GM20000 (cell line): ENCODE measurements at regions not wholly inside any gene's neighbourhood (a gene's known extent, or its start where the extent isn't known, plus 50 kb on each side); places are given as distances from the start of the nearest gene placed in this dataset.
"Not testable (repeated sequence)": the region's sequence is repeated elsewhere in the genome, so short reads cannot be mapped to it uniquely, and the experiment has no call there.

ENCODE experiments used
- DNase-seq: peaks from one replicate; pipeline ENCODE4 v3.0.0; 2012; ENCODE audit warnings: low spot score
- TF ChIP-seq, protein P1 (sequence below): IDR thresholded peaks from 2 replicates; pipeline ENCODE4 v1.5.1; 2012; ENCODE audit warnings: mild to moderate bottlenecking, control low read depth; ENCODE audit errors: extremely low read depth, missing control alignments

- TF ChIP-seq, protein P1, sequence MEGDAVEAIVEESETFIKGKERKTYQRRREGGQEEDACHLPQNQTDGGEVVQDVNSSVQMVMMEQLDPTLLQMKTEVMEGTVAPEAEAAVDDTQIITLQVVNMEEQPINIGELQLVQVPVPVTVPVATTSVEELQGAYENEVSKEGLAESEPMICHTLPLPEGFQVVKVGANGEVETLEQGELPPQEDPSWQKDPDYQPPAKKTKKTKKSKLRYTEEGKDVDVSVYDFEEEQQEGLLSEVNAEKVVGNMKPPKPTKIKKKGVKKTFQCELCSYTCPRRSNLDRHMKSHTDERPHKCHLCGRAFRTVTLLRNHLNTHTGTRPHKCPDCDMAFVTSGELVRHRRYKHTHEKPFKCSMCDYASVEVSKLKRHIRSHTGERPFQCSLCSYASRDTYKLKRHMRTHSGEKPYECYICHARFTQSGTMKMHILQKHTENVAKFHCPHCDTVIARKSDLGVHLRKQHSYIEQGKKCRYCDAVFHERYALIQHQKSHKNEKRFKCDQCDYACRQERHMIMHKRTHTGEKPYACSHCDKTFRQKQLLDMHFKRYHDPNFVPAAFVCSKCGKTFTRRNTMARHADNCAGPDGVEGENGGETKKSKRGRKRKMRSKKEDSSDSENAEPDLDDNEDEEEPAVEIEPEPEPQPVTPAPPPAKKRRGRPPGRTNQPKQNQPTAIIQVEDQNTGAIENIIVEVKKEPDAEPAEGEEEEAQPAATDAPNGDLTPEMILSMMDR, result no peak
- no peak for DNase-seq
Observed at GRCh38 chr5:39697881-39698280, 273.1 kb upstream of the DAB2 start.

DNA sequence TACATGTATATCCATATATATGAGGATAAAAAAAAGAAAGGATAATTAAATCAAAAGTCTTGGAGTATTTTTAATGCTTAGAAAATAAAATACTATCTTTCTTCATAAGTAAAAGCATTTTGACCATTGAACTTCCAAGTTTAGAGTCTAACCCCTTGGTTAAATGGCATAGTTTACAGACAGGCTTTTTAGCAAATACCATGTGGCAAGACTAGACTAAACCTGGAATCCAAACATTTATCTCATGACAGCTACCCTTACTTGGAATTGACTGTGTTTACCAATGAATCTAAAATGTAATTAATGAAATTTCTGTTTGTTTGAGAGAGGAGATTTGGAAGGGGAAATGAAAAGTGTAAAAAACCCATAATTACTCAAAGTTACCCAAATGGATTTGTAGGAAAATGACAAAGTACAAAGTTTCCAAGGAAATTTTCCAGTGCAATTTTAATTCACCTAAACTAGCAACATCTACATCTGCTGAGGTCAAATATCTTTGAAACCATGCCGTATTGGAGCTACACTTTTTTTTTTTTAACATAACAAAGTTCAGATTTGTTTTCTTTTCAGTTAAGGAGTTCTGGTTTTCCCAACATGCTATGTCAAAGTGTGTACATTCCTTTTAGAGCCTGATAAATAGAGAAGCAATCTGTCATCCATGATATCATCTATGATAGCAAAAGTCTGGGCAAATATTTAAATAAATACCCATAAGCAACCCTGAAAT is 272.1 kb upstream of the DAB2 start:
- TF ChIP-seq, protein P1, result no peak
- no peak for DNase-seq

GRCh38 chr5:39691993-39692392 is 267.2 kb upstream of the DAB2 start:
- TF ChIP-seq, protein P1, result no peak
- no peak for DNase-seq

DNA sequence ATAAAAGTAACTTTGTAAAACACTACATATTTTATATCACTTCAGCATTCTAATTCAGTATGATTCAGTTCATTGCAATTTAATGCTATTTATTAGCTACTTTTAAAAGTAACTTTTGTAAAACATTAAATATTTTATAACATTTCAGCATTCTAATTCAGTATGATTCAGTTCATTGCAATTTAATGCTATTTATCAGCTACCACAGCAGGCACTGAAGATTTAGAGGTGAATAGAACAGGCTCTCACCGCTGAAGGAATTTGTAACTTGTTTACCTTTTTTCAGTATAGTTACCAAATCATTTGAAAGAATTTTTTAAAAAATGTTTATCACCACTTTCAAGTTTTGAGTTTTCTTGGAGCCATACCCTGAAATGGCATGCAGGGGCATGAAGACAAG is 266.4 kb upstream of the DAB2 start:
- DNase-seq, result no peak
- TF ChIP-seq, protein P1, result no peak

DNA sequence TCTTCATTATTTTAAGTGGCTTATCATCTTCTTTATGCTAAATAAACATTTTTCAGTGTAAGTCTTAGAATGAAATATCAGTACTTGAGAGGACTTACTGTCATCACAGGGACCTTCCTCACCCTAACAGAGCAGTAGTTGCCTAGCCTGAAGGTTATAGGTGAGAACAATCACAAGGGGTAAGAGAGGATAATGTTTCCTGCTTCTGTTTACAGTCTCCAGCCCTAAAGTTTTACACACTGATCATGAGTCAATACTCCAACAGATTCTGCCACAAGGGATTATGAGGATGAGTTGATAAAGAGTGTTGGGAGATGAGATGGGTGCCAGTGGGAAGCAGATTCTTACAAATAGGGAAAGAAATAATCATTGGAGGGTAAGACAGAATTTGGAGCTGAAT is 265.1 kb upstream of the DAB2 start:
- DNase-seq, result no peak
- TF ChIP-seq, protein P1, result no peak

DNA sequence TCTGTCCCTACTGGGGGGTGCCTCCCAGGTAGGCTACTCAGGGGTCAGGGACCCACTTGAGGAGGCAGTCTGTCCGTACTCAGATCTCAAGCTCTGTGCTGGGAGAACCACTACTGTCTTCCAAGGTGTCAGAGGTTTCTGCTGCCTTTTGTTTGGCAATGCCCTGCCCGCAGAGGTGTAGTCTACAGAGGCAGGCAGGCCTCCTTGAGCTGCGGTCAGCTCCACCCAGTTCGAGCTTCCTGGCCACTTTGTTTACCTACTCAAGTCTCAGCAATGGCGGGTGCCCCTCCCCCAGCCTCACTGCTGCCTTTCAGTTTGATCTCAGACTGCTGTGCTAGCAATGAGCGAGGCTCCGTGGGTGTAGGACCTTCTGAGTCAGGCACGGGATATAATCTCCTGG is 263.1 kb upstream of the DAB2 start:
- DNase-seq, result not testable (repeated sequence)

DNA sequence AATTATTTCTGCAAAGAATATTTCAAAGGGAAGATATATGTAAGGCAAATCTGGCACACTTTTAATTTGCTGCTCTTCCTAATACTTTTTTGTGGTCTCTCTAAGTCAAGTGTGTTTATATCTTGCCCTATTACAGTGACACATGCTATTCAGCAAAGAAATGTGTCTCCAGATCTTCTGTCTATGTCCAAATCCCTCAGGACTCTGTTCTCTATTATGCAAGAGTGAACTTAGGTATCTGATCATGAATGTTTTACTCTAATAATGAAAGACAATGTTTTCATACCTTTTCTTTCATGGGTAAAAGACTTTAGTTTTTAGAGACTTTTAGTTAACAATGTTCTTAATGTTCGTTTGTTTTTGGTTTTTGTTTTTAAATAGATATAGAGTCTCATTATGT is 255.4 kb upstream of the DAB2 start:
- TF ChIP-seq, protein P1, result no peak
- DNase-seq, result no peak

DNA sequence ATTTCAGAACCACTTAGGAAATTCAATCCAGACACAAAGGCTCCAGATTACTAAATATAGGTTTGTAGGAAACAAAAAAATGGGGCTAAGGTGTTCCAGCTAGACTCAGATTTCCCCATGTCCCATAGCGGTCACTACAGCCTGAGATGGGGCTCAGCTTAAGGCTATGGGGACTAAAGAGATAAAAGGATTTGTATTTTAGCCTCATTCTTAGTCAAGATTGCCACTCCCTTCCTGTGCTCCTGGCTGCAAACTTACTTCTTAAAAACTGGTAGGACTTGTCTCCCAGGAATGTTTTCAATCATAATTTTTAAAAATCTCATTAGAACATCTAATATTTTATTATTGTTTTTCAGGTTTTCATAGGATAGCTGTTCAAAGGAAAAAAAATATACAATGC is 253.8 kb upstream of the DAB2 start:
- no peak for DNase-seq
- TF ChIP-seq, protein P1, result no peak
